ENCODE measurements at regions not wholly inside any gene's neighbourhood (a gene's known extent, or its start where the extent isn't known, plus 50 kb on each side); places are given as distances from the start of the nearest gene placed in this dataset.

DNA sequence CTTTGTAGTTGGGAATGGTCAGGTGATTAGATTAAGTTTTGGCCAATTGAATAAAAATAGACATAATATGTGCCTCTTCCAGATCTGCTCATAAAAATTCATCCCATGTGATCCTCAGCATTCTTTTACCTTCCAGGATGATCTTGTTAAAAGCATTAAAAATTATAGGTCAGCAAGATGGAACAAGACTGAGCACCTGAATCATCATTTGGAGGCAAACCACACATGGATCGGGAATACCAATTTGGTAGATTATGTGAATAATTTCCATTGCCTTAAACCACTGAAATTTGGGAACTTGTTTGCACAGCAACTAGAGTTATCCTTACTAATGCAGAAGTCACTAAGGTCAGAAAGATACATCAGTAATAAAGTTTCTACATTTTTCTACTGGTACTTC is 681.4 kb upstream of the ADGRL2 start:
- ChIA-PET CTCF (no interaction called here), POLR2A (ENCODE audit: low non-redundant PET) (no interaction called here)
- BruUV-seq (replicated peaks), result no TSS peak
- no peak for DNase-seq (ENCODE audit: low spot score)
- intact Hi-C loops (cut with micrococcal nuclease; ENCODE audit: unreplicated experiment), result no loop called here
- Histone ChIP-seq H3K27ac (ENCODE audit: low read depth, low read length, poor library complexity, severe bottlenecking) (no peak overlapping the region), H3K27me3 (replicated peaks; ENCODE audit: insufficient read depth, low read depth, low read length, poor library complexity) (no peaks in the 10 kb centered on the region), H3K4me1 (ENCODE audit: insufficient read depth, low read length, poor library complexity, severe bottlenecking) (peaks cover 42% of the 10 kb centered on the region), H3K4me3 (ENCODE audit: low read depth, low read length, poor library complexity, severe bottlenecking) (no peak overlapping the region), H3K9me3 (ENCODE audit: low read depth, low read length, poor library complexity, severe bottlenecking) (no peaks in the 10 kb centered on the region), H3K36me3 (ENCODE audit: insufficient read depth, low read length, poor library complexity, severe bottlenecking) (no peaks in the 10 kb centered on the region)
- no peak for TF ChIP-seq EZH2 (IDR thresholded peaks at IDR 0.05; ENCODE audit: borderline replicate concordance, low read depth, low read length, poor library complexity, severe bottlenecking)
- TF ChIP-seq CTCF (conservative IDR thresholded peaks at IDR 0.05; ENCODE audit: low read depth, low read length), result no peak

DNA sequence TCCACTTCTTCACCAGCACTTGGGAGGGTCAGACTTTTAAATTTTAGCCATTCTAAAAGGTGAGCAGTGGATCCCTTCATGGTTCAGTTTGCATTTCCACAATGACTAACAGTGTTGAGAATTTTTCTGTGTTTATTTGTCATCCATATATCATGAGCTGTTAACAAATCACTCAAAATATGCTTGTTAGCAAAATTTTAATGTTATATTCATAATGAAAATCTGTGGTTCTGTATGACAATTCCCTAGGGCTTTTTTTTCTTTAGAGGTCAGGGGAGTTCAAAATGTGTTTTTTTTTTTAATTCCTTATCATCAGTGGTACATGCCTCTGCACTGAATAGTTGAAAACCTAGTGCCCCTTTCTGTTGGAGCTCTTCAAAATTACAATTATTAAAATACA is 682.2 kb upstream of the ADGRL2 start:
- POLR2A ChIA-PET (ENCODE audit: low non-redundant PET), result no interaction called here
- DNase-seq (ENCODE audit: low spot score), result no peak
- BruUV-seq (replicated peaks), result no TSS peak
- no peak overlapping the region for H3K27ac ChIP-seq (ENCODE audit: low read depth, low read length, poor library complexity, severe bottlenecking)
- no peak overlapping the region for H3K4me3 ChIP-seq (ENCODE audit: low read depth, low read length, poor library complexity, severe bottlenecking)
- intact Hi-C loops (cut with micrococcal nuclease; ENCODE audit: unreplicated experiment), result no loop called here
- TF ChIP-seq EZH2 (IDR thresholded peaks at IDR 0.05; ENCODE audit: borderline replicate concordance, low read depth, low read length, poor library complexity, severe bottlenecking) (no peak), CTCF (conservative IDR thresholded peaks at IDR 0.05; ENCODE audit: low read depth, low read length) (no peak)
- CTCF ChIA-PET, result no interaction called here
- H3K9me3 ChIP-seq (ENCODE audit: low read depth, low read length, poor library complexity, severe bottlenecking), result no peaks in the 10 kb centered on the region
- H3K27me3 ChIP-seq (replicated peaks; ENCODE audit: insufficient read depth, low read depth, low read length, poor library complexity), result no peaks in the 10 kb centered on the region
- no peaks in the 10 kb centered on the region for H3K36me3 ChIP-seq (ENCODE audit: insufficient read depth, low read length, poor library complexity, severe bottlenecking)
- H3K4me1 ChIP-seq (ENCODE audit: insufficient read depth, low read length, poor library complexity, severe bottlenecking), result peaks cover 42% of the 10 kb centered on the region

- ChIA-PET POLR2A (ENCODE audit: low non-redundant PET) (no interaction called here), CTCF (interaction anchor here (0.8 kb wide), 1 partner anchor 191 kb away, joined by 5 read pairs; no protein-coding TSS in a partner anchor)
- TF ChIP-seq EZH2 (IDR thresholded peaks at IDR 0.05; ENCODE audit: borderline replicate concordance, low read depth, low read length, poor library complexity, severe bottlenecking) (no peak), CTCF (conservative IDR thresholded peaks at IDR 0.05; ENCODE audit: low read depth, low read length) (no peak)
Measured at GRCh38 chr1:81115422-81115821, 685.3 kb upstream of the ADGRL2 start.

More at GRCh38 chr1:81115422-81115821, 685.3 kb upstream of the ADGRL2 start:
- no TSS peak for BruUV-seq (replicated peaks)
- peaks cover 24% of the 10 kb centered on the region for H3K4me1 ChIP-seq (ENCODE audit: insufficient read depth, low read length, poor library complexity, severe bottlenecking)
- intact Hi-C loops (cut with micrococcal nuclease; ENCODE audit: unreplicated experiment), result no loop called here
- H3K27me3 ChIP-seq (replicated peaks; ENCODE audit: insufficient read depth, low read depth, low read length, poor library complexity), result no peaks in the 10 kb centered on the region
- no peaks in the 10 kb centered on the region for H3K9me3 ChIP-seq (ENCODE audit: low read depth, low read length, poor library complexity, severe bottlenecking)
- H3K36me3 ChIP-seq (ENCODE audit: insufficient read depth, low read length, poor library complexity, severe bottlenecking), result no peaks in the 10 kb centered on the region
- no peak overlapping the region for H3K4me3 ChIP-seq (ENCODE audit: low read depth, low read length, poor library complexity, severe bottlenecking)
- peak; percentile 86 for DNase-seq (ENCODE audit: low spot score)
- no peak overlapping the region for H3K27ac ChIP-seq (ENCODE audit: low read depth, low read length, poor library complexity, severe bottlenecking)

Measured in A673 (cell line).